Tibial nerve (tissue), 4 donors: ENCODE measurements at regions not wholly inside any gene's neighbourhood (a gene's known extent, or its start where the extent isn't known, plus 50 kb on each side); places are given as distances from the start of the nearest gene placed in this dataset.

ENCODE experiments used
- EP300 ChIP-seq, 2 donors: sonication (generic); formaldehyde crosslinking; IDR thresholded peaks; one replicate each; pipeline ENCODE4 v1.6.1; 2017; ENCODE audit warnings: antibody characterized with exemption in 2 of 2, mild to moderate bottlenecking in 1 of 2
- POLR2A ChIP-seq, 2 donors: fragments of 450-650 bp; IDR thresholded peaks; one replicate each; pipeline ENCODE4 v1.6.1; 2017; ENCODE audit warnings: antibody characterized with exemption in 2 of 2, mild to moderate bottlenecking in 2 of 2, moderate library complexity in 2 of 2
- TF ChIP-seq, protein P1 (sequence below), 5 experiments: fragments of 200-600 bp in 3 of 5; fragments of 450-650 bp in 2 of 5; sonication (generic) in 3 of 5; IDR thresholded peaks; one replicate each; pipeline ENCODE4 v1.5.1; 2016 to 2019; ENCODE audit warnings: antibody characterized with exemption in 5 of 5, mild to moderate bottlenecking in 3 of 5, moderate library complexity in 2 of 5

DNA sequence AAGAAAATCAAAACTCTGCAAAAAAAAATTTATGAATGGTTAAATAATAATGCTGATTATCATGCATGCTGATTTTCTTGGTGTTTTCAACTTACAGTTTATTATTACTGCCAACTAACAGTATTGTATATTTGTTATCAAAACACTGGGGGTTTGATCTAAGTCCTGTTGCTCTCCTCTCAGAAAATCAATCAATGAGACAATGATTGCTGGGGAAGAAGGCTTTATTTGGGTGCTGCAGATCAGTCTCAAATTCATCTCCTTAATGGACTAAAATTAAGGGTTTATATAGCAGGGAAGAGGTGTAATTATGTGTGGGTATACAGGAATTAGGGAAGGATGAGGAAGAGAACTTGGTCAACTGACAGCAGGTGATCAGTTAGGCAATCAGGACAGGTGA, 565.5 kb upstream of the CDH6 start:
- no peak for TF ChIP-seq EP300 (IDR thresholded peaks at IDR 0.05)
- TF ChIP-seq, protein P1, sequence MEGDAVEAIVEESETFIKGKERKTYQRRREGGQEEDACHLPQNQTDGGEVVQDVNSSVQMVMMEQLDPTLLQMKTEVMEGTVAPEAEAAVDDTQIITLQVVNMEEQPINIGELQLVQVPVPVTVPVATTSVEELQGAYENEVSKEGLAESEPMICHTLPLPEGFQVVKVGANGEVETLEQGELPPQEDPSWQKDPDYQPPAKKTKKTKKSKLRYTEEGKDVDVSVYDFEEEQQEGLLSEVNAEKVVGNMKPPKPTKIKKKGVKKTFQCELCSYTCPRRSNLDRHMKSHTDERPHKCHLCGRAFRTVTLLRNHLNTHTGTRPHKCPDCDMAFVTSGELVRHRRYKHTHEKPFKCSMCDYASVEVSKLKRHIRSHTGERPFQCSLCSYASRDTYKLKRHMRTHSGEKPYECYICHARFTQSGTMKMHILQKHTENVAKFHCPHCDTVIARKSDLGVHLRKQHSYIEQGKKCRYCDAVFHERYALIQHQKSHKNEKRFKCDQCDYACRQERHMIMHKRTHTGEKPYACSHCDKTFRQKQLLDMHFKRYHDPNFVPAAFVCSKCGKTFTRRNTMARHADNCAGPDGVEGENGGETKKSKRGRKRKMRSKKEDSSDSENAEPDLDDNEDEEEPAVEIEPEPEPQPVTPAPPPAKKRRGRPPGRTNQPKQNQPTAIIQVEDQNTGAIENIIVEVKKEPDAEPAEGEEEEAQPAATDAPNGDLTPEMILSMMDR (IDR thresholded peaks at IDR 0.05): no peak
- TF ChIP-seq POLR2A (IDR thresholded peaks at IDR 0.05): no peak
